ENCODE measurements at regions not wholly inside any gene's neighbourhood (a gene's known extent, or its start where the extent isn't known, plus 50 kb on each side); places are given as distances from the start of the nearest gene placed in this dataset.
"Not testable (repeated sequence)": the region's sequence is repeated elsewhere in the genome, so short reads cannot be mapped to it uniquely, and the experiment has no call there.

GRCh38 chr15:19888811-19889210 is 652.8 kb downstream of the GOLGA6L6 start:
- H4K20me1 ChIP-seq (ENCODE audit: insufficient read depth); H3K36me3 ChIP-seq (replicated peaks in 1 of 2; ENCODE audit: control insufficient read depth in 1 of 2, insufficient read depth in 2 of 2, low read length in 1 of 2); H3K9ac ChIP-seq; DNase-seq; H2AFZ ChIP-seq (ENCODE audit: low read depth); H3K9me3 ChIP-seq; POLR2A ChIA-PET; H3K27ac ChIP-seq (ENCODE audit: low read depth in 2 of 2, low read length in 1 of 2); H3K79me2 ChIP-seq (ENCODE audit: insufficient read depth); H3K4me2 ChIP-seq; H3K4me3 ChIP-seq (ENCODE audit: low read depth in 2 of 2, low read length in 1 of 2); H3K4me1 ChIP-seq (ENCODE audit: control insufficient read depth in 1 of 2, insufficient read depth in 2 of 2, low read depth in 1 of 2, low read length in 1 of 2); H3K27me3 ChIP-seq (ENCODE audit: insufficient read depth); H3F3A ChIP-seq (replicated peaks; ENCODE audit: insufficient read depth); H3K9me2 ChIP-seq; CTCF ChIA-PET: not testable (repeated sequence)
- 17% methylated on average over 1 of the region's 1 CpG for WGBS (ENCODE audit: low lambda C conversion rate)

GRCh38 chr15:19844061-19844460 is 697.5 kb downstream of the GOLGA6L6 start:
- H3K9me2 ChIP-seq; DNase-seq; H3K27ac ChIP-seq (ENCODE audit: low read depth in 2 of 2, low read length in 1 of 2); POLR2A ChIA-PET; H3K79me2 ChIP-seq (ENCODE audit: insufficient read depth); H3K36me3 ChIP-seq (replicated peaks in 1 of 2; ENCODE audit: control insufficient read depth in 1 of 2, insufficient read depth in 2 of 2, low read length in 1 of 2); H3K27me3 ChIP-seq (ENCODE audit: insufficient read depth); H4K20me1 ChIP-seq (ENCODE audit: insufficient read depth); H3F3A ChIP-seq (replicated peaks; ENCODE audit: insufficient read depth); H3K4me2 ChIP-seq; H3K4me3 ChIP-seq (ENCODE audit: low read depth in 2 of 2, low read length in 1 of 2); H3K9ac ChIP-seq; H2AFZ ChIP-seq (ENCODE audit: low read depth); H3K9me3 ChIP-seq; CTCF ChIA-PET; H3K4me1 ChIP-seq (ENCODE audit: control insufficient read depth in 1 of 2, insufficient read depth in 2 of 2, low read depth in 1 of 2, low read length in 1 of 2): not testable (repeated sequence)
- WGBS (ENCODE audit: low lambda C conversion rate) = 10% methylated on average over 4 of the region's 4 CpGs

Small RNA genes in the stretch of these regions (small RNA-seq; reads per million reads assigned to genes)
- gene AC138701.2 (0 reads per million in 7 experiments), gene IGHD1OR15-1A (0 reads per million in 7 experiments), gene IGHD2OR15-2A (0 reads per million in 7 experiments), gene IGHD3OR15-3A (0 reads per million in 7 experiments), gene IGHD4OR15-4A (0 reads per million in 7 experiments), gene IGHD5OR15-5A (0 reads per million in 7 experiments), gene RN7SL584P (0 reads per million in 7 experiments), gene RNU6-978P (0 reads per million in 7 experiments)
